22Rv1 (cell line): ENCODE measurements at regions not wholly inside any gene's neighbourhood (a gene's known extent, or its start where the extent isn't known, plus 50 kb on each side); places are given as distances from the start of the nearest gene placed in this dataset.

ENCODE experiments used
- ZFX ChIP-seq: fragments of 450-650 bp; IDR thresholded peaks from 2 replicates; pipeline ENCODE4 v1.6.1; 2017; ENCODE audit warnings: antibody characterized with exemption, borderline replicate concordance
- TF ChIP-seq, protein P1 (sequence below): fragments of 450-650 bp; IDR thresholded peaks from 2 replicates; pipeline ENCODE4 v1.5.1; 2017; ENCODE audit warnings: mild to moderate bottlenecking

- TF ChIP-seq, protein P1, sequence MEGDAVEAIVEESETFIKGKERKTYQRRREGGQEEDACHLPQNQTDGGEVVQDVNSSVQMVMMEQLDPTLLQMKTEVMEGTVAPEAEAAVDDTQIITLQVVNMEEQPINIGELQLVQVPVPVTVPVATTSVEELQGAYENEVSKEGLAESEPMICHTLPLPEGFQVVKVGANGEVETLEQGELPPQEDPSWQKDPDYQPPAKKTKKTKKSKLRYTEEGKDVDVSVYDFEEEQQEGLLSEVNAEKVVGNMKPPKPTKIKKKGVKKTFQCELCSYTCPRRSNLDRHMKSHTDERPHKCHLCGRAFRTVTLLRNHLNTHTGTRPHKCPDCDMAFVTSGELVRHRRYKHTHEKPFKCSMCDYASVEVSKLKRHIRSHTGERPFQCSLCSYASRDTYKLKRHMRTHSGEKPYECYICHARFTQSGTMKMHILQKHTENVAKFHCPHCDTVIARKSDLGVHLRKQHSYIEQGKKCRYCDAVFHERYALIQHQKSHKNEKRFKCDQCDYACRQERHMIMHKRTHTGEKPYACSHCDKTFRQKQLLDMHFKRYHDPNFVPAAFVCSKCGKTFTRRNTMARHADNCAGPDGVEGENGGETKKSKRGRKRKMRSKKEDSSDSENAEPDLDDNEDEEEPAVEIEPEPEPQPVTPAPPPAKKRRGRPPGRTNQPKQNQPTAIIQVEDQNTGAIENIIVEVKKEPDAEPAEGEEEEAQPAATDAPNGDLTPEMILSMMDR, result no peak
- no peak for TF ChIP-seq ZFX
These were observed 81.4 kb upstream of the CFAP20DC start for GRCh38 chr3:59131016-59131766.
